ENCODE measurements at regions not wholly inside any gene's neighbourhood (a gene's known extent, or its start where the extent isn't known, plus 50 kb on each side); places are given as distances from the start of the nearest gene placed in this dataset.

DNA sequence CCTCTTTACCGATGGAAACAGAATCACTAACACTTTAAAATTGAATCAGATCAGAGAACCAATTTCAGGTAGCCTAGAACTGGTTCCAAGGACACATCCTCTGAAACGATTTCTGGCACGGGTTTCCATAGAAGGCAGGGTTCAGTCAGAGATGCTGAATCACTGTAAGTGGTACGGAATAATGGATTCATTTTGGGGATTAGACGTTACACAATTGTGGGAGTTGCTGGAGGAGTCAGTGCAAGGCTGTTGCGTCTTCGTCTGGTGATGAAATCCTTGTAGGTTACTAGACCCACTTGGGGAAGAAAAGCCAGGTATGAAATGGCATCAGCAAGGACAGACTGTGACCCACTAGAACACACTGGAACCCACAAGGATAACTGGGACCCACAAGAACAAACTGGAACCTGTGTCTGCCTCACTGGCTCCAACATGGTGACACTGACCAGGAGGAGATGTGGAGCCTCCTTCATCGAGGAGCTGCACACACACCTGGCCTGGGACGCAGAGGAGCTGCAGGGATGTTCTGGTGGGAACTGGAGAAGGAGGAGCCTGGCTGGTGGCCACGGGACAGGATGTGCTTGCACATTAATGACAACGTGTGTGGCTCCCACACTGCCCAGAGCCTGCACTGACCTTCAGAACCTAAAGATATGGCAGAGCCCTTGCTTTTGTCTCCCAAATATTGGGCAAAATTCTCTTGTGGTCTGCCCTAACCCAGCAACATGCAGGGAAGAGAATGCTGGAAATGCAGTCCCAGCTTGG is 105.1 kb downstream of the TRAPPC11 start:
- Histone ChIP-seq H3K9me3 (ENCODE audit: control insufficient read depth, low read length) (no peaks in the 10 kb centered on the region), H3K4me3 (ENCODE audit: low read length) (no peak overlapping the region), H3K4me1 (ENCODE audit: control insufficient read depth, insufficient read depth, low read length) (peaks cover 10% of the 10 kb centered on the region), H3K27me3 (replicated peaks; ENCODE audit: control insufficient read depth, insufficient read depth, low read length) (peaks cover 3% of the 10 kb centered on the region), H3K36me3 (ENCODE audit: control insufficient read depth, insufficient read depth, low read length, severe bottlenecking) (no peaks in the 10 kb centered on the region), H3K9ac (ENCODE audit: low read length) (no peak overlapping the region)
- no peak for DNase-seq (ENCODE audit: low read depth)

DNA sequence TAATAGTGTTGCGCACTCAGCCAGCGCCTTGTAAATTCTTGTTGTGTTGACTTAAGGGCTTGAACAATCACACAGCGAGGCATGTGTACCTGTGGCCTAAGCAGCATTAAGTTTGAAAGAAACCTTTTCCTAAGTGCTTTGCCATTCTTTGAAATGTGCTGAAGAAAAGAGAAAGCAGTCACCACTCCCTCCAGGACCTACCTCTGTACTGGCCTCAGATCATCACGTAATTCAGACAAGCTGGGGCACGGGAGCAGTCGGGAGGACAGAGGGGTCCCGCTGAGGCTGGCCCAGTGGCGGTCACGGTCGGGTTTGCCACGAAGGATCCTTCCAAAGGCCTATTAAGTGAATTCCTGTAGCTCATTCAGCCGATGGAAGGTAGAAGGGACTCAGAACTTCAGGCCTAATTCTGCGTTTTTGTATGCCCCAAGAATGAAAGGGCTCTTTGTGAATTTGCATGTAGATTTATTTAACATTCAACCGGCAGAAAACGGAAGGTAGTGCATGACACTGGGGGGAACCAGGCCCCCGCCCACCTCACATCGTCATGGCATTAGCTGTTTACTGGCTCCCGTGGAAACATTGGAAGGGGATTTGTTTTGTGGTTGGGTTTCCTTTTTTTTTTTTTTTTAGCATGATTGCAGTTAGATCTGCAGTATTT is 106.3 kb downstream of the TRAPPC11 start:
- peak; percentile 9 for DNase-seq (ENCODE audit: low read depth)
- Histone ChIP-seq H3K27me3 (replicated peaks; ENCODE audit: control insufficient read depth, insufficient read depth, low read length) (peaks cover 3% of the 10 kb centered on the region), H3K36me3 (ENCODE audit: control insufficient read depth, insufficient read depth, low read length, severe bottlenecking) (no peaks in the 10 kb centered on the region)

GRCh38 chr4:183766140-183766539 is 107.0 kb downstream of the TRAPPC11 start:
- DNase-seq (ENCODE audit: low read depth) = no peak
- Histone ChIP-seq H3K36me3 (ENCODE audit: control insufficient read depth, insufficient read depth, low read length, severe bottlenecking) (no peaks in the 10 kb centered on the region), H3K4me3 (ENCODE audit: low read length) (no peak overlapping the region), H3K27me3 (replicated peaks; ENCODE audit: control insufficient read depth, insufficient read depth, low read length) (peaks cover 3% of the 10 kb centered on the region), H3K9me3 (ENCODE audit: control insufficient read depth, low read length) (no peaks in the 10 kb centered on the region), H3K9ac (ENCODE audit: low read length) (no peak overlapping the region), H3K4me1 (ENCODE audit: control insufficient read depth, insufficient read depth, low read length) (peaks cover under 1% of the 10 kb centered on the region)

More for the DNA sequence above, 106.3 kb downstream of the TRAPPC11 start:
- peaks cover 5% of the 10 kb centered on the region for H3K4me1 ChIP-seq (ENCODE audit: control insufficient read depth, insufficient read depth, low read length)
- H3K9ac ChIP-seq (ENCODE audit: low read length) = no peak overlapping the region
- H3K9me3 ChIP-seq (ENCODE audit: control insufficient read depth, low read length) = no peaks in the 10 kb centered on the region
- H3K4me3 ChIP-seq (ENCODE audit: low read length) = no peak overlapping the region

DNA sequence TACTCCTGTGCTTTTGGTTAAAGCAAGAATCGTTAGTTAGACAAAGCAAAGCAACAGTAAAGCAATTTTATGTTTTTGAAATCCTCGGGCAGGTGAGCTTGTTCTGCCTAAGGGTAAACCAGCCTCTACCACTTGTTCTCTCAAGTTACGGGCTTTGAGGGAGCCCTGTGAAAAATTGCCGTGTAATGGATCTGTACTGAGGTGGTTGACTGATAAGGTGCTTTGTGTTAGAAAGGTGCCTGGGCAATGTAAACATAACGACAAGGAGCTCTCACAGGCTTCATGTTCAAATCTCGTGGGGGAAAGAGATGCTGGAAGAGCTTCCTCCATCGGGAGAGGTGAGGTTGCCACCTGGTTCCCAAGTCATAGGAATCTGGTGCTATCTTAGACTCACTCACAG is 111.8 kb downstream of the TRAPPC11 start:
- H3K27me3 ChIP-seq (replicated peaks; ENCODE audit: control insufficient read depth, insufficient read depth, low read length) = peaks cover 4% of the 10 kb centered on the region
- H3K4me1 ChIP-seq (ENCODE audit: control insufficient read depth, insufficient read depth, low read length) = no peaks in the 10 kb centered on the region
- no peak overlapping the region for H3K4me3 ChIP-seq (ENCODE audit: low read length)
- no peaks in the 10 kb centered on the region for H3K9me3 ChIP-seq (ENCODE audit: control insufficient read depth, low read length)
- DNase-seq (ENCODE audit: low read depth) = no peak
- no peaks in the 10 kb centered on the region for H3K36me3 ChIP-seq (ENCODE audit: control insufficient read depth, insufficient read depth, low read length, severe bottlenecking)
- no peak overlapping the region for H3K9ac ChIP-seq (ENCODE audit: low read length)

- no peaks in the 10 kb centered on the region for H3K36me3 ChIP-seq (ENCODE audit: control insufficient read depth, insufficient read depth, low read length, severe bottlenecking)
- H3K4me3 ChIP-seq (ENCODE audit: low read length) = no peak overlapping the region
- H3K9me3 ChIP-seq (ENCODE audit: control insufficient read depth, low read length) = no peaks in the 10 kb centered on the region
- no peak for DNase-seq (ENCODE audit: low read depth)
- H3K27me3 ChIP-seq (replicated peaks; ENCODE audit: control insufficient read depth, insufficient read depth, low read length) = peaks cover 4% of the 10 kb centered on the region
- H3K9ac ChIP-seq (ENCODE audit: low read length) = no peak overlapping the region
- H3K4me1 ChIP-seq (ENCODE audit: control insufficient read depth, insufficient read depth, low read length) = no peaks in the 10 kb centered on the region
Measured at GRCh38 chr4:183772361-183772760, 113.3 kb downstream of the TRAPPC11 start.

DNA sequence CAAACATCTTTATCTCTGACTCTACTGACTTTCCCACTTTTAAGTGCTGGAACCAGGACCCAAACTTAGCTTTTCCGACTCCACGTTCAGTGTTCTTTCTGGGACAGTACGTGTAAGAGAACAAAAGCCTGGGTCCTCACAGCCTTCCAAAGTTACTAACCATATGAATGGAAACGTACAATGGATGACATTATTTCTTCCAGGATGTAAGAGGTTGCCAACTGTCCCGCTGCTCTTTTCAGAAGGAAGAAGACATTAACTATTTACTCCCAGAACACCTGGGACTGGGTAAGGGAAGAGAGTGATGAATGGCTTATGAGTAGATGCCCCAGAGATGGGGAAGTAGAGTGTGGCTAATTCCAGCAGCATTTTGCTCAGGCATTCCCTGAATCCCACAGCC is 114.7 kb downstream of the TRAPPC11 start:
- DNase-seq (ENCODE audit: low read depth) = no peak
- Histone ChIP-seq H3K36me3 (ENCODE audit: control insufficient read depth, insufficient read depth, low read length, severe bottlenecking) (no peaks in the 10 kb centered on the region), H3K27me3 (replicated peaks; ENCODE audit: control insufficient read depth, insufficient read depth, low read length) (peaks cover 4% of the 10 kb centered on the region), H3K4me1 (ENCODE audit: control insufficient read depth, insufficient read depth, low read length) (no peaks in the 10 kb centered on the region), H3K9ac (ENCODE audit: low read length) (no peak overlapping the region), H3K4me3 (ENCODE audit: low read length) (no peak overlapping the region), H3K9me3 (ENCODE audit: control insufficient read depth, low read length) (no peaks in the 10 kb centered on the region)

DNA sequence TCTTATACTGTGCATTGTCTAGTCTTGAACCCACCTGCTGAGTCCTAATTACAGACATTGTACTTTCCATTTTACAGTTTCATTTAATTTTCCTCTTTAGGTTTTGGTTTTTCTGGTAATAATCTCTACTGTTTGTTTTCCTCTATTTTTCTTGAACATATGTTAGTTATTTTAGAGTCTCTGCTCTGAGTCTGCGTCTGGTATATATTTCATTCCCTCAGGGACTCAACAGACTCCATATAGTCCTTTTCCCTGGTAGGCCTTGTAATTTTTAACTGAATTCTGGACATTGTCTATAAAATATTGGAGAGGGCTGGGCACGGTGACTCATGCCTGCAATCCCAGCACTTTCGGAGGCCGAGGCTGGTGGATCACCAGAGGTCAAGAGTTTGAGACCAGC is 121.8 kb upstream of the STOX2 start:
- Histone ChIP-seq H3K27me3 (replicated peaks; ENCODE audit: control insufficient read depth, insufficient read depth, low read length) (peaks cover 3% of the 10 kb centered on the region), H3K36me3 (ENCODE audit: control insufficient read depth, insufficient read depth, low read length, severe bottlenecking) (no peaks in the 10 kb centered on the region), H3K4me3 (ENCODE audit: low read length) (no peak overlapping the region), H3K9ac (ENCODE audit: low read length) (no peak overlapping the region), H3K4me1 (ENCODE audit: control insufficient read depth, insufficient read depth, low read length) (peaks cover 13% of the 10 kb centered on the region), H3K9me3 (ENCODE audit: control insufficient read depth, low read length) (no peaks in the 10 kb centered on the region)
- DNase-seq (ENCODE audit: low read depth) = no peak

DNA sequence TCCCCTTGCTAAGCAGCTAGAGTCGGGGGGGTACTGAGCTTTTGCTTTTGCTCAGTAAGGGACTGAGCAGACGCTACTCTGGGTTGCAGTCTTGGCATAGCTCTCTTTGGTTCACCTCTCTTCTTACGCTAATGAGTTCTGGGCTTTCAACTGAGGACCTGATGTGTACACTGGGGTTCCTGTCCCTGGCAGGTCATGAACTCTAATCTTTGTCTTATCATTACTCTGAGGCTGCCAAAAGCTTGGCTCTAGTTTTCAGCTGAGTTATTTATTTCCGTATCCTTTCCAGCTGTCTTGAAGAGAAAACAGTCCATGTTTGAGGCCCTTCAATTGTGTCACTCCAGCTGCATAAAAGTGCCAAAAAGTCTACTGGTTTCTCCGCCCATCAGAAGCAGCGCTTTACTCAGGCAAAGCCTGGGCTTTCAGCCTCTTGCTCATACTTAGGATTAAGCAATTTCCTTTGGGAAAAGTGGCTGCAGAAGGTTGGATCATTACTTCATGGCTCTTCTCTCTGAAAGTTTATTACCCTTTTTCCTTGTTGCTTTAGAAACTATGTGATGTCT is 121.0 kb upstream of the STOX2 start:
- Histone ChIP-seq H3K36me3 (ENCODE audit: control insufficient read depth, insufficient read depth, low read length, severe bottlenecking) (no peaks in the 10 kb centered on the region), H3K9ac (ENCODE audit: low read length) (no peak overlapping the region)
- peak; percentile 62 for DNase-seq (ENCODE audit: low read depth)

DNA sequence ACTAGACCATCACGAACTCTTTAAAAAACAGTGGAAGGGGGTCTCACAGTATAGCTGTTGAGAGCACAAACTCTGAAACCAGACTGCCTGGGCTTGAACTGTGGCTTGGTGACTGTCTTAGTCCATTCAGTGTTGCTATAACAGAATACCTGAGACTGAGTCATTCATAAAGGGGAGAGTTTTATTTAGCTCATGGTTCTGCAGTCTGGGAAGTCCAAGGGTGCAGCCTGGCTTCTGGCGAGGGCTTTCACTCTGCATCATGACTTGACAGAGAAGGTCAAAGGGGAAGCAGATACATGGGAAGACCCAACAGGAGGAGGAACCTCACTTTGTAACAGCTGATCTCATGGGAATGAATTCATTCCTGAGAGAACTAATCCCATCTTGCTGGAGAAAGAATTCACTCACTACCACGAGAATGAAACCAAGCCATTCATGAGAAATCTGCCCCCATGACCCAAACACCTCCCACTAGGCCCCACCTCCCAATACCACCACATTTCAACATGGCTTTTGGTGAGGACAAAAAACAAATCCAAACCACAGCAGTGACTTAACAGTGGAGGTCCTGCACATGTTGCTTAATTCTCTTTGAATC is 116.7 kb upstream of the STOX2 start:
- Histone ChIP-seq H3K4me3 (ENCODE audit: low read length) (no peak overlapping the region), H3K36me3 (ENCODE audit: control insufficient read depth, insufficient read depth, low read length, severe bottlenecking) (no peaks in the 10 kb centered on the region), H3K9ac (ENCODE audit: low read length) (no peak overlapping the region), H3K27me3 (replicated peaks; ENCODE audit: control insufficient read depth, insufficient read depth, low read length) (peaks cover 3% of the 10 kb centered on the region), H3K9me3 (ENCODE audit: control insufficient read depth, low read length) (peaks cover 12% of the 10 kb centered on the region), H3K4me1 (ENCODE audit: control insufficient read depth, insufficient read depth, low read length) (peaks cover 13% of the 10 kb centered on the region)
- no peak for DNase-seq (ENCODE audit: low read depth)

More for the DNA sequence above, 121.0 kb upstream of the STOX2 start:
- Histone ChIP-seq H3K27me3 (replicated peaks; ENCODE audit: control insufficient read depth, insufficient read depth, low read length) (peaks cover 3% of the 10 kb centered on the region), H3K4me3 (ENCODE audit: low read length) (no peak overlapping the region), H3K4me1 (ENCODE audit: control insufficient read depth, insufficient read depth, low read length) (peaks cover 13% of the 10 kb centered on the region), H3K9me3 (ENCODE audit: control insufficient read depth, low read length) (no peaks in the 10 kb centered on the region)

- Histone ChIP-seq H3K4me3 (ENCODE audit: low read length) (no peak overlapping the region), H3K9ac (ENCODE audit: low read length) (no peak overlapping the region), H3K27me3 (replicated peaks; ENCODE audit: control insufficient read depth, insufficient read depth, low read length) (peaks cover 3% of the 10 kb centered on the region), H3K36me3 (ENCODE audit: control insufficient read depth, insufficient read depth, low read length, severe bottlenecking) (no peaks in the 10 kb centered on the region), H3K4me1 (ENCODE audit: control insufficient read depth, insufficient read depth, low read length) (peaks cover 3% of the 10 kb centered on the region), H3K9me3 (ENCODE audit: control insufficient read depth, low read length) (peaks cover 24% of the 10 kb centered on the region)
- DNase-seq (ENCODE audit: low read depth) = no peak
Measured at GRCh38 chr4:183789657-183790056, 115.5 kb upstream of the STOX2 start.

GRCh38 chr4:183790661-183791060 is 114.4 kb upstream of the STOX2 start:
- peaks cover 34% of the 10 kb centered on the region for H3K9me3 ChIP-seq (ENCODE audit: control insufficient read depth, low read length)
- no peaks in the 10 kb centered on the region for H3K36me3 ChIP-seq (ENCODE audit: control insufficient read depth, insufficient read depth, low read length, severe bottlenecking)
- no peak overlapping the region for H3K4me3 ChIP-seq (ENCODE audit: low read length)
- no peak overlapping the region for H3K9ac ChIP-seq (ENCODE audit: low read length)
- peaks cover 7% of the 10 kb centered on the region for H3K27me3 ChIP-seq (replicated peaks; ENCODE audit: control insufficient read depth, insufficient read depth, low read length)
- no peak for DNase-seq (ENCODE audit: low read depth)
- no peaks in the 10 kb centered on the region for H3K4me1 ChIP-seq (ENCODE audit: control insufficient read depth, insufficient read depth, low read length)

Data from adipocyte (in vitro differentiated cells).